Activated CD4-positive, alpha-beta memory T cell treated with anti-CD3 and anti-CD28 coated beads for 36 hours (primary cell): ENCODE measurements at regions not wholly inside any gene's neighbourhood (a gene's known extent, or its start where the extent isn't known, plus 50 kb on each side); places are given as distances from the start of the nearest gene placed in this dataset.

Source experiments
- CTCF ChIA-PET: fragments of 350-600 bp; sonication (Branson Sonifier 250); formaldehyde crosslinking; loops from one replicate; lab custom pipeline; 2021; ENCODE audit warnings: antibody characterized with exemption, inconsistent platforms; lab: Charles Lee
- POLR2A ChIA-PET: fragments of 350-600 bp; sonication (Branson Sonifier 250); formaldehyde crosslinking; loops from one replicate; lab custom pipeline; 2021; ENCODE audit warnings: antibody characterized with exemption; lab: Charles Lee
- DNase-seq: peaks from one replicate; pipeline ENCODE4 v3.0.0-alpha.2; 2020
- H3K27ac Mint-ChIP-seq: one replicate; pipeline ENCODE4 v1.8.0; 2021; ENCODE audit warnings: mixed read lengths
- H3K27me3 Mint-ChIP-seq: one replicate; pipeline ENCODE4 v1.8.0; 2021; ENCODE audit warnings: mixed read lengths
- H3K36me3 Mint-ChIP-seq: one replicate; pipeline ENCODE4 v1.8.0; 2021; ENCODE audit warnings: mixed read lengths
- H3K4me1 Mint-ChIP-seq: one replicate; pipeline ENCODE4 v1.8.0; 2021; ENCODE audit warnings: low read depth, mixed read lengths
- H3K4me3 Mint-ChIP-seq: one replicate; pipeline ENCODE4 v1.8.0; 2021; ENCODE audit warnings: mild to moderate bottlenecking, mixed read lengths
- H3K9me3 Mint-ChIP-seq: one replicate; pipeline ENCODE4 v1.8.0; 2021; ENCODE audit warnings: mixed read lengths
- intact Hi-C: fragments of 100-400 bp; cut with micrococcal nuclease; formaldehyde crosslinking; loops from one replicate; pipeline ENCODE4 v1.15.1; 2023

GRCh38 chr20:11229772-11230171 is 556.0 kb upstream of the JAG1 start:
- Mint-ChIP-seq H3K27me3 (no peaks in the 10 kb centered on the region), H3K4me3 (no peak overlapping the region), H3K9me3 (no peaks in the 10 kb centered on the region), H3K36me3 (no peaks in the 10 kb centered on the region), H3K27ac (no peak overlapping the region), H3K4me1 (no peaks in the 10 kb centered on the region)
- ChIA-PET POLR2A (no interaction called here), CTCF (no interaction called here)
- no peak for DNase-seq
- intact Hi-C loops = no loop called here

DNA sequence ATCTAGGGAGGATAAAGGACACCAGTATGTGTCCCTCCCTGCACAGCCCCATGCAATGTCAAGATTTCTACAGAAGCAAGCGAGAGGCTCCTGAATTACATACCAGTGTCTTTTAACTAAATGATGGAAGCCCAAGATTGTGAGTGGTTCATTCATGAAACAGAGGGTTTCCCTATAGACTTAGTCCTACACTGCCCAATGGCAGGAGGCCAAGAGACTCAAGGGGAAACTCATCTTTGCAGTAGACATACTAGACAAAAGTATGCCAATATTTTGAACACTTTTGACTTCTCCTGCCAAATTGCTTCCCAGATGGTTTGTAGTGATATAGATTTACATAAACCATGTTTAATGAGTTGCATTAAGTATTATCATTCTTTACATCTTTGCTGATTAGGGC is 557.2 kb upstream of the JAG1 start:
- no peak for DNase-seq
- intact Hi-C loops = no loop called here
- Mint-ChIP-seq H3K27ac (no peak overlapping the region), H3K27me3 (no peaks in the 10 kb centered on the region), H3K4me1 (no peaks in the 10 kb centered on the region), H3K9me3 (no peaks in the 10 kb centered on the region), H3K4me3 (no peak overlapping the region), H3K36me3 (no peaks in the 10 kb centered on the region)
- CTCF ChIA-PET = no interaction called here
- POLR2A ChIA-PET = no interaction called here

GRCh38 chr20:11231742-11232648 is 558.2 kb upstream of the JAG1 start:
- Mint-ChIP-seq H3K9me3 (no peaks in the 10 kb centered on the region), H3K27ac (no peak overlapping the region), H3K36me3 (no peaks in the 10 kb centered on the region), H3K4me3 (no peak overlapping the region), H3K27me3 (no peaks in the 10 kb centered on the region), H3K4me1 (no peaks in the 10 kb centered on the region)
- ChIA-PET CTCF (no interaction called here), POLR2A (interaction anchor here (1.1 kb wide), 1 partner anchor 10 kb away, joined by 3 read pairs; no protein-coding TSS in a partner anchor)
- intact Hi-C loops = no loop called here
- DNase-seq = no peak

DNA sequence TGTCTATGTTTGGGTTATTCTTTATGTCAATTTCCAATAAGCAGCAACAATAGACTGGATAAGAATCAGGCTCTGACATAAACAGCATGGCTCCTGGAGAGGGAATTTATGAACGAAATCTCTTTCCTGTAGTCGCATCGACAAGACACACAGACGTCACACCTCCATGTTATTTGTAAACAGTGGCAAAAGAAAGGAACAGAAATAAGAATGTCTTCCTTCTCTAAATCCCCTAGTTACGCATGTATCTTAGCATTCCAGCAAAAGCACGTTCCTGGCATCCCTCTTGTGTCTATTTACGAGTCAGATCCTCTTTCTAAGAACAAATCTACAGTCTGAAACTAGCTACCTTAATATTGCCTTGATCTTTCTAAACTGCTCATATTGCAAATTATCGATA is 559.1 kb upstream of the JAG1 start:
- H3K27me3 Mint-ChIP-seq = no peaks in the 10 kb centered on the region
- no peaks in the 10 kb centered on the region for H3K36me3 Mint-ChIP-seq
- DNase-seq = no peak
- H3K9me3 Mint-ChIP-seq = peaks cover 2% of the 10 kb centered on the region
- no peak overlapping the region for H3K27ac Mint-ChIP-seq
- intact Hi-C loops = no loop called here
- no peaks in the 10 kb centered on the region for H3K4me1 Mint-ChIP-seq
- CTCF ChIA-PET = no interaction called here
- H3K4me3 Mint-ChIP-seq = no peak overlapping the region
- POLR2A ChIA-PET = no interaction called here

DNA sequence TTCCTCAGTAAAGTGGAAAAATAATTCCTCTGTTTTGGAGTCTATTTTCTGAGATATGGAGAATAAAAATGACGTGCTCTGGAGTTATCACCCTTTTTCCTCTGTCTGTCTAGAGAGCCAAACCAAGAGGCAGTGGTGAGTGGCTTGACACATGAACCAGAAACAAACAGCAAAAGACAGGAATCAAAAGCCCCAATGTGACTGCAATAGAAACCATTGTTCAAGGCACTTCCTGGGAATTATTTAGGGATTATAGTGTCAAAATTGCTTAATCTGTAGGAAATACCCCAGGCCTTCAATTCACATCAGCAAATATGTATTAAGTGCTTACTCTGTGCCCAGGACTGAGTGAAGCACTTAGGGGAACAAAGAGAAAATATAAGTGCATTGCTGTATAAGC is 560.4 kb upstream of the JAG1 start:
- CTCF ChIA-PET = no interaction called here
- no peaks in the 10 kb centered on the region for H3K4me1 Mint-ChIP-seq
- no peaks in the 10 kb centered on the region for H3K36me3 Mint-ChIP-seq
- H3K27me3 Mint-ChIP-seq = no peaks in the 10 kb centered on the region
- no peak overlapping the region for H3K4me3 Mint-ChIP-seq
- POLR2A ChIA-PET = interaction anchor here (0.7 kb wide), 1 partner anchor 55 kb away, joined by 3 read pairs; no protein-coding TSS in a partner anchor
- peaks cover 2% of the 10 kb centered on the region for H3K9me3 Mint-ChIP-seq
- intact Hi-C loops = no loop called here
- H3K27ac Mint-ChIP-seq = no peak overlapping the region
- no peak for DNase-seq

- no peaks in the 10 kb centered on the region for H3K4me1 Mint-ChIP-seq
- H3K4me3 Mint-ChIP-seq = no peak overlapping the region
- no peak for DNase-seq
- no peak overlapping the region for H3K27ac Mint-ChIP-seq
- H3K27me3 Mint-ChIP-seq = no peaks in the 10 kb centered on the region
- no peaks in the 10 kb centered on the region for H3K36me3 Mint-ChIP-seq
- ChIA-PET CTCF (no interaction called here), POLR2A (interaction anchor here (0.7 kb wide), 1 partner anchor 55 kb away, joined by 3 read pairs; no protein-coding TSS in a partner anchor)
- intact Hi-C loops = no loop called here
- H3K9me3 Mint-ChIP-seq = peaks cover 2% of the 10 kb centered on the region
Measured at GRCh38 chr20:11234608-11235007, 560.8 kb upstream of the JAG1 start.

DNA sequence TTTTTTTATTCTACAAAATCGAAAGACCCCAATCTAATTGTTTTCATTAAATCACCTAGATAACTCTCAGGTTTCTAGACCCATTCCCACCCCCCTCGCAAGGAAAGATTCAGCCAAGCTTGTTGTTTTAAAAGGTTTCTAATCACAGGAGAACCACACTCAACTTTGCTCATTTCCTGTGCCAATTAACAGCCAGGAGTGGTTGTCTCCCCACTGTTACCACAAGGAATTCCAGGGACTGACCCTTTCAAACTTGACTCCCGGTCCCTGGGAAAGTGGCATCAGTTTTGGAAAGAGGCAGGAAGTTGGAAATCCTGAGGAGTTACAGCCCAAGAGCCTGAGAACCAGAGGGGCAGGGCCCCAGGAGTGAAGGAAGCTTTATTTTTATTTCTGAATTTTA is 561.3 kb upstream of the JAG1 start:
- CTCF ChIA-PET = no interaction called here
- DNase-seq = no peak
- H3K4me3 Mint-ChIP-seq = no peak overlapping the region
- no peaks in the 10 kb centered on the region for H3K4me1 Mint-ChIP-seq
- no peak overlapping the region for H3K27ac Mint-ChIP-seq
- intact Hi-C loops = no loop called here
- peaks cover 2% of the 10 kb centered on the region for H3K9me3 Mint-ChIP-seq
- POLR2A ChIA-PET = no interaction called here
- no peaks in the 10 kb centered on the region for H3K36me3 Mint-ChIP-seq
- H3K27me3 Mint-ChIP-seq = no peaks in the 10 kb centered on the region

DNA sequence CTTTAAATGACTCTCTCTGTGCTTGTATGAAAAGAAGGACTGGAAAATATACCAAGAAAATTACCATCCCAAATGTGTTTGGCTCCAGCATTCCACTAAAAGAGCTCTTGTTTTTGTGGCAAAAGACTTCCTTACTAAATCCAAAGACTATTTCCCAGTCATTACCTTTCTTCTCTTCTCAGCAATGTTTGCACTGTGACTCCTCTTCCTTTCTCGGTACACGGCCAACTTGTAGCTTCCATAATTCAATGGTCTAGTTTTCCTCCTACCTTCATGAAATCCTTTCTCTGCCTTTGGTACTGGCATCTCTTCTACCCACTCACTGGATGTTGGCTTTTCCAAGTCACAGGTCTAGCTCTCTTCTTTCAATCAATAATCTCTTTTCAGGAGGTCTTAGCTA is 568.5 kb upstream of the JAG1 start:
- H3K4me1 Mint-ChIP-seq = no peaks in the 10 kb centered on the region
- H3K9me3 Mint-ChIP-seq = peaks cover 6% of the 10 kb centered on the region
- H3K4me3 Mint-ChIP-seq = no peak overlapping the region
- H3K27me3 Mint-ChIP-seq = no peaks in the 10 kb centered on the region
- POLR2A ChIA-PET = interaction anchor here (1.2 kb wide), 1 partner anchor 10 kb away, joined by 3 read pairs; no protein-coding TSS in a partner anchor
- no peak overlapping the region for H3K27ac Mint-ChIP-seq
- H3K36me3 Mint-ChIP-seq = no peaks in the 10 kb centered on the region
- intact Hi-C loops = no loop called here
- DNase-seq = no peak
- CTCF ChIA-PET = no interaction called here

GRCh38 chr20:11245431-11245830 is 571.6 kb upstream of the JAG1 start:
- no peaks in the 10 kb centered on the region for H3K27me3 Mint-ChIP-seq
- H3K36me3 Mint-ChIP-seq = no peaks in the 10 kb centered on the region
- H3K4me1 Mint-ChIP-seq = no peaks in the 10 kb centered on the region
- DNase-seq = no peak
- no peak overlapping the region for H3K4me3 Mint-ChIP-seq
- POLR2A ChIA-PET = no interaction called here
- no peak overlapping the region for H3K27ac Mint-ChIP-seq
- CTCF ChIA-PET = no interaction called here
- peaks cover 4% of the 10 kb centered on the region for H3K9me3 Mint-ChIP-seq
- intact Hi-C loops = no loop called here

DNA sequence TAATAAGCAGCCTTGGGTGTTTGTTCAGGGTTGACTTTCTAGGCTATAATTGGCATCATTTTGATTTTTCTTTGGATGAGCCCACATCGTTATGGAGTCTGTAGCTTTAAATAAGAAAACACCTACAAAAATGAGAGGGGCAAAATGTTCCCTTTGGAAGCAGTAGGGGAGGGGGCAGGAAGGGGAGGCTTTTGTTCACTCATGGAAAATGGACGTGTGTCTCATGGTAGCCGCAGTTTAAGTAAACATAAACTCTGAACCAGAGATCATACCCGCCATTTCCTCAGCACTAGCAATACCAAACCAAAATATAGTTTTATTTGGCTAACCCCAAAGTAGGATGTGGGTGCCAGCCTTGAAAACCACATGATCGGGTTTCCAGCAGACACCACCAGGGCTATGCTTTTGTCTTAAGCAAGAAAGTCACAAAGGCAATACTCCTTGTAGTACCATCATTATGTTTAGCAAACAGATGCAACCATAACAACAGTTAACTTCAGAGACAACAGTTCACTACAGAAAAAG is 572.5 kb upstream of the JAG1 start:
- H3K9me3 Mint-ChIP-seq = no peaks in the 10 kb centered on the region
- intact Hi-C loops = no loop called here
- ChIA-PET CTCF (no interaction called here), POLR2A (no interaction called here)
- H3K4me1 Mint-ChIP-seq = no peaks in the 10 kb centered on the region
- no peaks in the 10 kb centered on the region for H3K27me3 Mint-ChIP-seq
- H3K4me3 Mint-ChIP-seq = no peak overlapping the region
- no peak overlapping the region for H3K27ac Mint-ChIP-seq
- DNase-seq = no peak
- H3K36me3 Mint-ChIP-seq = no peaks in the 10 kb centered on the region

DNA sequence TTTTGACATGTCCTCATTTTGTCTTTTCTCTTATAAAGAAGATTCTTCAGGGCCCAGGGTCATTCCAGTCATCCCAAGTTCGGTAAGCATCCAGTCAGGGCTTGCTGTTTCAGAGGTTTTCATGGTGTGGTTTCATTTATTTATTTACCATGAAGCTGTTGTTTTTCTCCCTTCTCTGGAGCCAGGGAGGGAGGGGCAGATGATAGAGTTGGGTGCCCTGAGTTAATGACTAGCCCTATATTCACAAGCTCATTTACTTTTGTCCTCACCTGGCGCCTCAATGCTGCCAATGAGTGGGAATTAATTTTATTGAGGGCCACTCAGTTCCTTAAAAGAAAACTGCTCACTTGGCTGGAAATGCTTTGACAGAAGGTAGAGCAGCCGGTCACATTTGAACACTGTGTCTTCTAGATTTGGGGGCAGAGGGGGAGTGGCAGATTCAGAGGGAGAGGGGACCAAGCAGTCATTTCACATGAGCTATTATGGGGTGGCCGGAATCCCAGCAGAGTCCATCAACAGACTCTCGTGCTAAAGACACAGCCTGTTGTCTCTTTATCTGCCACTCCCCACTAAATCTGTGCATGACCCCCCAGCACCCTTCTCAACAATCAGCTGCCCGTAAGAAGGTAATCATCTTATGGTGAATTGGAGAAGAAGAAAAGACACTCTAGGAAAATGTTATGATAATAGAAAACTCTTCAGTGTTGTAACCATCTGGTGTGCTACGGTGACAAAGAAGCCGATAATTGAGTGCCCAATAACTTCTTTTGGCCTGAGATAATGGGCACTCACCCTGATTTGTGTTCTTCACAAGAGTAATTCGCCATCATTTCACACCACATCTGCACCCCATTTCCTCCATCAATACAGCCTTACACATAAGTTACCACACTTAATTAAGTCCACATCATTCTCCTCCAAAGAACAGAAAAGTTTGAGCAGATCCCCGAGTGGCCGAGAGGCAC is 573.5 kb upstream of the JAG1 start:
- no peak overlapping the region for H3K27ac Mint-ChIP-seq
- POLR2A ChIA-PET = no interaction called here

DNA sequence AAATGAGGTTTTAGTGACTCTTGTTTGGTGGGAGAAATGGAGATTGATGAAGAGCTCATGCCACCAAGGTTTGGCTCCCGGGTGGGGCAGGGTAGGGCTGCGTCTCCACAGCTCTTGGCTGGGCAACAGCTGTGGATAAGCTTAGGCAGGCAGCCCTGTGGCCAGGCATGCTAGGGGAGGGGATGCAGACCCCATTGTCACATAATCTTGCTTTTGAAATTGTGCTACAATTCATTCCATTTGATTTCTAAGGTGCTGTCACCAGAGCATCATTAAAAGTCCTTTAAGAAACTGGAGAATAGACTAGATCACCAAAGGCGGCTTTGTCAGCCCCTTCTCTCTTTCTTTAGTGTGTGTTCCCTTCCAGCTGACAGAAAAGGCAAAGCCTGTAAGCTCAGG is 574.2 kb upstream of the JAG1 start:
- POLR2A ChIA-PET = no interaction called here
- Mint-ChIP-seq H3K4me3 (no peak overlapping the region), H3K27me3 (no peaks in the 10 kb centered on the region), H3K4me1 (no peaks in the 10 kb centered on the region), H3K36me3 (no peaks in the 10 kb centered on the region), H3K9me3 (no peaks in the 10 kb centered on the region), H3K27ac (no peak overlapping the region)
- no peak for DNase-seq
- intact Hi-C loops = no loop called here
- CTCF ChIA-PET = no interaction called here

More for the DNA sequence above, 573.5 kb upstream of the JAG1 start:
- CTCF ChIA-PET = no interaction called here
- no peaks in the 10 kb centered on the region for H3K36me3 Mint-ChIP-seq
- no peak overlapping the region for H3K4me3 Mint-ChIP-seq
- intact Hi-C loops = no loop called here
- no peaks in the 10 kb centered on the region for H3K27me3 Mint-ChIP-seq
- no peaks in the 10 kb centered on the region for H3K4me1 Mint-ChIP-seq
- DNase-seq = no peak
- no peaks in the 10 kb centered on the region for H3K9me3 Mint-ChIP-seq
